ENCODE measurements at regions not wholly inside any gene's neighbourhood (a gene's known extent, or its start where the extent isn't known, plus 50 kb on each side); places are given as distances from the start of the nearest gene placed in this dataset.

GRCh38 chr13:71382285-71382684, 484.7 kb downstream of the DACH1 start:
- TF ChIP-seq CTCF (IDR thresholded peaks at IDR 0.05; ENCODE audit: control insufficient read depth, extremely low read depth, insufficient read depth) = no peak
- DNase-seq (ENCODE audit: low read depth) = no peak
- H3K4me3 ChIP-seq (ENCODE audit: low read depth, low read length) = no peak overlapping the region

- no peak for DNase-seq (ENCODE audit: low read depth)
- H3K4me3 ChIP-seq (ENCODE audit: low read depth, low read length) = no peak overlapping the region
- TF ChIP-seq CTCF (IDR thresholded peaks at IDR 0.05; ENCODE audit: control insufficient read depth, extremely low read depth, insufficient read depth) = no peak
These were observed 486.8 kb downstream of the DACH1 start for GRCh38 chr13:71380191-71380590.

DNA sequence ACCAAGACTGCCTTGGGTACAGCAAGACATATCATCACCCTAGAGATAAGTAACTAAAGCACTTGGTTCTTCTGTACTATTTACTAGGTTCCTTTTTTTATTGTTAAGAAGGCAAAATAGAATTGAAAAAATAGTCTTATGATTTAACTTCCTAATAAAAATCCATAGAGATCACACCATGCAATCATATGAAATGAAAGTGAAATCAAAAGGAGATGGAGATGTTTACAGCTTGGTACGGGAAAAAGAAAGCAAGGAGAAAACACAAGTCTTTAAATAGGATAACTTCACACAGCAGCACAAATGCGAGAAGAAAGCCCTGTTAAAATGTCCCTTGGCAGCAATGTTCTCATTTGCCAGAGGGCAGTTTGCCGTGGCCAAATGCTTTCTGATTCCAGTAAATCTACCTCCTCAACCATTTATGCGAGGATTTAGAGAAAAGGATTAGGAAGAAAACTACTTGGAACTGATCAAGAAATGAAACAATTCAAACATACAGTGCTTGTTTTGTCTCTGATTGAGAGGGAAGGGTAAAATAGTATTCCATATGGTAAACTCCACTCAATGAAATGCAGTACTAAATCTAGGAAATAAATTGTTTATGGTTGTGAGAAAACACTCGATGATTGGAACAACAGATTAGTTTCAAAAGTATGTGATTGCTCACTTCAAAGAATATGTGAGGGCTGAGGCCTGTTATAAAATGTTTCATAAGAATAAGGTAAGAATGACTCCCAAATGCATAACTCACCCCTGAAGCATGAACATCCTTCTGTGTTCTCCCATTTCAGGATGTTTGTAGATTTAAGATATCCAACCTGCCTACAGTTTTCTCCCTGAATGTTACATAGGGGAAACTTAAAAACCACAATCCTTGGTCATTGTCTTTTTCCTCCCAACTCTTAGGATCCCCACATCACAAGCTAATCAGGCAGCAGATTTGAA, 487.8 kb downstream of the DACH1 start:
- no peak overlapping the region for H3K4me3 ChIP-seq (ENCODE audit: low read depth, low read length)
- no peak for DNase-seq (ENCODE audit: low read depth)

DNA sequence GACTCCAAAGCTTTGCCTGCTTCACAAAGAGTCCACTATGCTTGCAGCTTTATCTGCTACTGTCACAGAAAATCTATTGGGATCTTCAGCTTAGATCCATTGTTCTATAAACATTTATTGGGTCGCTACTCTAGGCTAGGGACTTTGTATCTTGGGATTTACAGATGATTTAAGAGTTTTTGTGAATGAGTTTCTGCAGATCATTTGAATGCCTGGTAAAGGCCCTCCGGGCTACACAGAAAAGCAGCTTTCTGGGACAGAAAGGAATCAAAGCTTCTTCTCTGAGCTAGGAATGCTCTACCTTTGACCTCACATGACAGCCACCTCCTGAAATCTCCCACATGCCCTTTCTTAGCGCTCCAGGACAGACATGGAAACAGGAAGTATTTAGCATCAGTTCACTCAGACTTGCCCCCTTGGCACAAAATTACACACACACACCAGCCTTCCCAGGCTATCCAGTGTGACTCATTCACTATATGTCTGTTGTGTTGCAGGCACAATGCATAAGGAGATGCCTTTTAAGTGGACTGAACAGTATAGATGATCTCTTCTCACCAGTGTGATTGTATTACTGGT, 492.4 kb downstream of the DACH1 start:
- no peak for TF ChIP-seq CTCF (IDR thresholded peaks at IDR 0.05; ENCODE audit: control insufficient read depth, extremely low read depth, insufficient read depth)
- no peak overlapping the region for H3K4me3 ChIP-seq (ENCODE audit: low read depth, low read length)
- DNase-seq (ENCODE audit: low read depth) = no peak

More for the DNA sequence above, 487.8 kb downstream of the DACH1 start:
- no peak for TF ChIP-seq CTCF (IDR thresholded peaks at IDR 0.05; ENCODE audit: control insufficient read depth, extremely low read depth, insufficient read depth)

DNA sequence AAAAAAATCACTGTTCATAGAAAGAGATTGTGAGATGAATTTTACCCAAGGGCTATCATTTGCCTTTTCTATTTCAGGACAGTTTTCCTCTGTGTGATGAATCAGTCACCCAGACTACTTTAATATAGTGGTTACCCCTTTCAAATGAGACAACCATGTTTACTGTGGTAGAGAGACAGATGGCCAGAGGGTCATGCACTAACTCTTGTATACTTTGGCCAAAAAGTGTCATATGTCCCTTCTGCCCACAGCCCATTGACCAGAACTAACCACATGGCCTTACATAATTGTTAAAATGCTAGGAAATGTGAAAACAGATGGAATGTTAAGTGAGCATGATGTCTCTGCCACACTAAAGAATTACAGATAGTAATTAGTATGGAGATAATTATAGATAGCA, 498.7 kb downstream of the DACH1 start:
- H3K4me3 ChIP-seq (ENCODE audit: low read depth, low read length) = no peak overlapping the region
- no peak for DNase-seq (ENCODE audit: low read depth)
- TF ChIP-seq CTCF (IDR thresholded peaks at IDR 0.05; ENCODE audit: control insufficient read depth, extremely low read depth, insufficient read depth) = no peak

DNA sequence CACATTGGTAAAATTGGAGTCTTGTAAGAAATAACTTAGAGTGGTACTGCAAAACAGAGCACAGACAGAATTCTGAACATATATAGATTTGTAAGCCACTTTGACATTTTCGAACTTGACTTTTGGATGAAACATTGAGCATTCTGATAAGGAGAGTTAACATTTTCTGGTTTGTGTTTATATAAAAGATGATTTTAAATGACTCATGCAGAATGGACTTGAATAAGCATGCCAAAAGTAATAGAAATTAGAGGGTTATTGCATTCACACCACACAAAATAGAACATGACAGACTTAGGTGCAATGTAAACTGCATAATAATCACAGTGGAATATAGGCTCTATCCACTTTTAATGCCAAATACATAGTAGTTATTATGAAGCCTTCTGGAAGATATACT, 507.0 kb downstream of the DACH1 start:
- TF ChIP-seq CTCF (IDR thresholded peaks at IDR 0.05; ENCODE audit: control insufficient read depth, extremely low read depth, insufficient read depth) = no peak
- no peak overlapping the region for H3K4me3 ChIP-seq (ENCODE audit: low read depth, low read length)
- no peak for DNase-seq (ENCODE audit: low read depth)

Measured in LNCaP clone FGC (cell line).